Tibial nerve (tissue), 4 donors: ENCODE measurements at regions not wholly inside any gene's neighbourhood (a gene's known extent, or its start where the extent isn't known, plus 50 kb on each side); places are given as distances from the start of the nearest gene placed in this dataset.

Experiments
- DNase-seq, 2 donors: peaks; one replicate each; pipeline ENCODE4 v3.0.0-alpha.2; 2019; ENCODE audit warnings: low spot score in 2 of 2
- H3K27ac ChIP-seq, 4 donors: fragments of 200-600 bp; sonication (generic) in 3 of 4; one replicate each; pipeline ENCODE4 v1.5.1; 2017 to 2019; ENCODE audit warnings: mild to moderate bottlenecking in 1 of 4
- H3K27me3 ChIP-seq, 2 donors: fragments of 200-600 bp; sonication (generic) in 1 of 2; one replicate each; pipeline versions ENCODE4 v1.5.1 to v1.6.0; 2017 to 2019
- H3K36me3 ChIP-seq, 3 donors: fragments of 200-600 bp; sonication (generic); one replicate each; pipeline ENCODE4 v1.5.1; 2018 to 2019
- H3K4me1 ChIP-seq, 4 donors: fragments of 200-600 bp; sonication (generic) in 3 of 4; one replicate each; pipeline ENCODE4 v1.5.1; 2017 to 2019
- H3K4me3 ChIP-seq, 4 donors: fragments of 200-600 bp; sonication (generic) in 3 of 4; one replicate each; pipeline ENCODE4 v1.5.1; 2017 to 2019; ENCODE audit warnings: mild to moderate bottlenecking in 1 of 4, moderate library complexity in 1 of 4
- H3K9me3 ChIP-seq, 4 donors: fragments of 200-600 bp; sonication (generic) in 3 of 4; one replicate each; pipeline ENCODE4 v1.5.1; 2017 to 2019
- EP300 ChIP-seq, 2 donors: sonication (generic); formaldehyde crosslinking; IDR thresholded peaks; one replicate each; pipeline ENCODE4 v1.6.1; 2017; ENCODE audit warnings: antibody characterized with exemption in 2 of 2, mild to moderate bottlenecking in 1 of 2
- POLR2A ChIP-seq, 2 donors: fragments of 450-650 bp; IDR thresholded peaks; one replicate each; pipeline ENCODE4 v1.6.1; 2017; ENCODE audit warnings: antibody characterized with exemption in 2 of 2, mild to moderate bottlenecking in 2 of 2, moderate library complexity in 2 of 2
- WGBS, 2 donors: methylation state at CpG; one replicate each; pipeline ENCODE4 v1.1.5; 2018; 5-methylcytosine and 5-hydroxymethylcytosine counted together
- TF ChIP-seq, protein P1 (sequence below), 5 experiments: fragments of 200-600 bp in 3 of 5; fragments of 450-650 bp in 2 of 5; sonication (generic) in 3 of 5; IDR thresholded peaks; one replicate each; pipeline ENCODE4 v1.5.1; 2016 to 2019; ENCODE audit warnings: antibody characterized with exemption in 5 of 5, mild to moderate bottlenecking in 3 of 5, moderate library complexity in 2 of 5

- no peak for DNase-seq
These were observed 259.7 kb downstream of the FGF9 start for GRCh38 chr13:21930536-21930935.

DNA sequence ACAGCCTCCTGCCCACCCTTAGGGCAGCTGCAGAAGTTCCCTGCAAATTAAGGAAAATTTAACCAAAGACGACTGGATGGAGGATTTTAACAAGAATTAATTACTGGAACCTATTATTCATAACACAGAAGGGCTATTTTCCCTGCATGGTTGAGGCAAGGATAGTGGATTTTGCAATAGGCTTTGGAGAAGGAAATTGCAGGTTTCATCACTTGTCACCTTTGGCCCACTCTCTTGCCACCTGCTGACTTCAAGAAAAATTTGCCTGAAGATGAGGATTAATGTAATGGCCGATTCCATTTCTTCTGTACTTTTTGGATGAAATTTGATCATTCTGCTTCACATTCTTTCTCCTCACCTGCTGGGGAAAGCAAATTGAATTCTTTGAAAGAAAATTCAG, 261.7 kb downstream of the FGF9 start:
- Histone ChIP-seq H3K4me1 (no peaks in the 10 kb centered on the region), H3K36me3 (no peaks in the 10 kb centered on the region), H3K4me3 (no peak overlapping the region), H3K9me3 (no peaks in the 10 kb centered on the region), H3K27me3 (no peaks in the 10 kb centered on the region), H3K27ac (no peak overlapping the region)
- TF ChIP-seq POLR2A (IDR thresholded peaks at IDR 0.05) (no peak), EP300 (IDR thresholded peaks at IDR 0.05) (no peak)
- TF ChIP-seq, protein P1, sequence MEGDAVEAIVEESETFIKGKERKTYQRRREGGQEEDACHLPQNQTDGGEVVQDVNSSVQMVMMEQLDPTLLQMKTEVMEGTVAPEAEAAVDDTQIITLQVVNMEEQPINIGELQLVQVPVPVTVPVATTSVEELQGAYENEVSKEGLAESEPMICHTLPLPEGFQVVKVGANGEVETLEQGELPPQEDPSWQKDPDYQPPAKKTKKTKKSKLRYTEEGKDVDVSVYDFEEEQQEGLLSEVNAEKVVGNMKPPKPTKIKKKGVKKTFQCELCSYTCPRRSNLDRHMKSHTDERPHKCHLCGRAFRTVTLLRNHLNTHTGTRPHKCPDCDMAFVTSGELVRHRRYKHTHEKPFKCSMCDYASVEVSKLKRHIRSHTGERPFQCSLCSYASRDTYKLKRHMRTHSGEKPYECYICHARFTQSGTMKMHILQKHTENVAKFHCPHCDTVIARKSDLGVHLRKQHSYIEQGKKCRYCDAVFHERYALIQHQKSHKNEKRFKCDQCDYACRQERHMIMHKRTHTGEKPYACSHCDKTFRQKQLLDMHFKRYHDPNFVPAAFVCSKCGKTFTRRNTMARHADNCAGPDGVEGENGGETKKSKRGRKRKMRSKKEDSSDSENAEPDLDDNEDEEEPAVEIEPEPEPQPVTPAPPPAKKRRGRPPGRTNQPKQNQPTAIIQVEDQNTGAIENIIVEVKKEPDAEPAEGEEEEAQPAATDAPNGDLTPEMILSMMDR (IDR thresholded peaks at IDR 0.05): no peak
- DNase-seq: no peak
- WGBS, 2 donors: 64 to 76% methylated on average over 2 of the region's 2 CpGs

More at GRCh38 chr13:21930536-21930935, 259.7 kb downstream of the FGF9 start:
- TF ChIP-seq EP300 (IDR thresholded peaks at IDR 0.05) (no peak), POLR2A (IDR thresholded peaks at IDR 0.05) (no peak)
- TF ChIP-seq, protein P1 (IDR thresholded peaks at IDR 0.05): no peak
- Histone ChIP-seq H3K4me3 (no peak overlapping the region), H3K27ac (no peak overlapping the region), H3K9me3 (no peaks in the 10 kb centered on the region), H3K36me3 (no peaks in the 10 kb centered on the region), H3K4me1 (no peaks in the 10 kb centered on the region), H3K27me3 (no peaks in the 10 kb centered on the region)
- 50 to 56% methylated on average over 6 of the region's 6 CpGs for WGBS, 2 donors

- H3K4me3 ChIP-seq: no peak overlapping the region
- no peaks in the 10 kb centered on the region for H3K4me1 ChIP-seq
- no peaks in the 10 kb centered on the region for H3K36me3 ChIP-seq
- H3K9me3 ChIP-seq: no peaks in the 10 kb centered on the region
- no peak for DNase-seq
- no peaks in the 10 kb centered on the region for H3K27me3 ChIP-seq
- no peak overlapping the region for H3K27ac ChIP-seq
- TF ChIP-seq EP300 (IDR thresholded peaks at IDR 0.05): no peak
- no peak for TF ChIP-seq POLR2A (IDR thresholded peaks at IDR 0.05)
- TF ChIP-seq, protein P1 (IDR thresholded peaks at IDR 0.05): no peak
- 71 to 77% methylated on average over 6 of the region's 6 CpGs for WGBS, 2 donors
These were observed 262.1 kb downstream of the FGF9 start for GRCh38 chr13:21932996-21933395.

GRCh38 chr13:21934284-21934683, 263.4 kb downstream of the FGF9 start:
- no peaks in the 10 kb centered on the region for H3K9me3 ChIP-seq
- no peak overlapping the region for H3K27ac ChIP-seq
- no peaks in the 10 kb centered on the region for H3K4me1 ChIP-seq
- no peaks in the 10 kb centered on the region for H3K27me3 ChIP-seq
- 88 to 93% methylated on average over 9 of the region's 9 CpGs for WGBS, 2 donors
- no peaks in the 10 kb centered on the region for H3K36me3 ChIP-seq
- no peak overlapping the region for H3K4me3 ChIP-seq
- no peak for DNase-seq
- TF ChIP-seq EP300 (IDR thresholded peaks at IDR 0.05): no peak
- no peak for TF ChIP-seq POLR2A (IDR thresholded peaks at IDR 0.05)
- TF ChIP-seq, protein P1 (IDR thresholded peaks at IDR 0.05): no peak

GRCh38 chr13:21936674-21937073, 265.8 kb downstream of the FGF9 start:
- H3K9me3 ChIP-seq: no peaks in the 10 kb centered on the region
- no peak for DNase-seq
- TF ChIP-seq EP300 (IDR thresholded peaks at IDR 0.05) (no peak), POLR2A (IDR thresholded peaks at IDR 0.05) (no peak)
- TF ChIP-seq, protein P1 (IDR thresholded peaks at IDR 0.05): no peak
- WGBS, 2 donors: 91 to 94% methylated on average over 4 of the region's 4 CpGs
- no peak overlapping the region for H3K27ac ChIP-seq
- no peaks in the 10 kb centered on the region for H3K4me1 ChIP-seq
- no peak overlapping the region for H3K4me3 ChIP-seq
- H3K27me3 ChIP-seq: no peaks in the 10 kb centered on the region
- H3K36me3 ChIP-seq: no peaks in the 10 kb centered on the region
